ENCODE measurements at regions not wholly inside any gene's neighbourhood (a gene's known extent, or its start where the extent isn't known, plus 50 kb on each side); places are given as distances from the start of the nearest gene placed in this dataset.

GRCh38 chr16:77548151-77548550 is 113.3 kb upstream of the ADAMTS18 start:
- H3K27ac ChIP-seq: no peak overlapping the region
- H3K36me3 ChIP-seq: no peaks in the 10 kb centered on the region
- no peak overlapping the region for H3K4me3 ChIP-seq
- TF ChIP-seq EP300 (IDR thresholded peaks at IDR 0.05) (no peak), POLR2AphosphoS5 (IDR thresholded peaks at IDR 0.05) (no peak), POLR2A (IDR thresholded peaks at IDR 0.05) (no peak), CTCF (IDR thresholded peaks at IDR 0.05) (no peak)
- WGBS, 5 donors: 78 to 88% (median 84%) methylated on average over 4 of the region's 4 CpGs
- H3K9me3 ChIP-seq: no peaks in the 10 kb centered on the region
- no peak for DNase-seq
- no peaks in the 10 kb centered on the region for H3K27me3 ChIP-seq
- H3K4me1 ChIP-seq: no peaks in the 10 kb centered on the region
- intact Hi-C loops (cut with DNase I; ENCODE audit: low total_unique reads): no loop called here

- Histone ChIP-seq H3K9me3 (no peaks in the 10 kb centered on the region), H3K27ac (no peak overlapping the region), H3K36me3 (no peaks in the 10 kb centered on the region), H3K27me3 (no peaks in the 10 kb centered on the region), H3K4me3 (no peak overlapping the region), H3K4me1 (no peaks in the 10 kb centered on the region)
- 58 to 69% (median 63%) methylated on average over 2 of the region's 2 CpGs for WGBS, 5 donors
- DNase-seq: no peak
- TF ChIP-seq CTCF (IDR thresholded peaks at IDR 0.05) (no peak), EP300 (IDR thresholded peaks at IDR 0.05) (no peak), POLR2A (IDR thresholded peaks at IDR 0.05) (no peak), POLR2AphosphoS5 (IDR thresholded peaks at IDR 0.05) (no peak)
- intact Hi-C loops (cut with DNase I; ENCODE audit: low total_unique reads): no loop called here
These were observed 113.9 kb upstream of the ADAMTS18 start for GRCh38 chr16:77548766-77549165.

GRCh38 chr16:77549876-77550275 is 115.0 kb upstream of the ADAMTS18 start:
- no peaks in the 10 kb centered on the region for H3K4me1 ChIP-seq
- peaks cover 0 to 10% (median 0%) of the 10 kb centered on the region in 3 donors for H3K27me3 ChIP-seq
- intact Hi-C loops (cut with DNase I; ENCODE audit: low total_unique reads): no loop called here
- H3K36me3 ChIP-seq: no peaks in the 10 kb centered on the region
- TF ChIP-seq CTCF (IDR thresholded peaks at IDR 0.05) (no peak), POLR2A (IDR thresholded peaks at IDR 0.05) (no peak), EP300 (IDR thresholded peaks at IDR 0.05) (no peak), POLR2AphosphoS5 (IDR thresholded peaks at IDR 0.05) (no peak)
- no peak overlapping the region for H3K4me3 ChIP-seq
- DNase-seq: no peak
- no peaks in the 10 kb centered on the region for H3K9me3 ChIP-seq
- H3K27ac ChIP-seq: no peak overlapping the region
- 76 to 86% (median 84%) methylated on average over 7 of the region's 7 CpGs for WGBS, 5 donors

GRCh38 chr16:77551357-77551756 is 116.5 kb upstream of the ADAMTS18 start:
- no peaks in the 10 kb centered on the region for H3K36me3 ChIP-seq
- H3K4me1 ChIP-seq: peaks cover 0 to 5% (median 0%) of the 10 kb centered on the region in 4 donors
- H3K9me3 ChIP-seq: no peaks in the 10 kb centered on the region
- no peak overlapping the region for H3K27ac ChIP-seq
- DNase-seq: no peak
- TF ChIP-seq POLR2AphosphoS5 (IDR thresholded peaks at IDR 0.05) (no peak), EP300 (IDR thresholded peaks at IDR 0.05) (no peak), POLR2A (IDR thresholded peaks at IDR 0.05) (no peak), CTCF (IDR thresholded peaks at IDR 0.05) (no peak)
- peaks cover 0 to 17% (median 0%) of the 10 kb centered on the region in 3 donors for H3K27me3 ChIP-seq
- intact Hi-C loops (cut with DNase I; ENCODE audit: low total_unique reads): no loop called here
- WGBS, 5 donors: 77 to 93% (median 87%) methylated on average over 2 of the region's 2 CpGs
- no peak overlapping the region for H3K4me3 ChIP-seq

All from stomach (tissue), 8 donors.